Stimulated activated CD8-positive, alpha-beta memory T cell treated with anti-CD3 and anti-CD28 coated beads, Interleukin-15, amount 100 ng/mL, for 4 hours (primary cell): ENCODE measurements at regions not wholly inside any gene's neighbourhood (a gene's known extent, or its start where the extent isn't known, plus 50 kb on each side); places are given as distances from the start of the nearest gene placed in this dataset.

Experiments used
- DNase-seq, 2 donors: peaks; one replicate each; pipeline ENCODE4 v3.0.0-alpha.2; 2020; ENCODE audit warnings: low read depth in 2 of 2

GRCh38 chr22:49161002-49161850 is 666.4 kb downstream of the BRD1 start:
- no peak for DNase-seq

- DNase-seq, result no peak
These were observed 667.2 kb downstream of the BRD1 start for GRCh38 chr22:49160261-49161001.

DNA sequence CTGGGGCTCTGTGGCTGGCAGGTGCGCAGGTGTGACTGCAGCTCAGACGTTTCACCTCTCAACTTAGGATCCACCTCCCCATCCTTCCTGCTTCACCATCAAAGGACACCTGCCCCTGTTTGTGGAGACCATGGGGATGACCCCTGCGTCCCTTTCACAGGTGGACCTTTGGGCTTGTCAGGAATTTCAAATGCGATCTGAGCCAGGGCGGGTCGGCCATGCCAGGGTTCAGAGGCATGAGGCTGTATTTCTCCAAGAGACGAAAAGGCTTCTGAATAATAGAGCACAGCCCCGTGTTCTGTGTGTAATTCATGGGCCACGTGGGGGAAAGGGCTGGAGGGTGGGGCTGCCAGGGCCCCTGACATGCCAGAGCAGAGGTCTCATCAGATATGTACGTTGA is 668.0 kb downstream of the BRD1 start:
- DNase-seq, result no peak

GRCh38 chr22:49158741-49159564 is 668.7 kb downstream of the BRD1 start:
- DNase-seq, result no peak

GRCh38 chr22:49157529-49158339 is 669.9 kb downstream of the BRD1 start:
- no peak for DNase-seq

- no peak for DNase-seq
These were observed 670.9 kb downstream of the BRD1 start for GRCh38 chr22:49156662-49157285.

- DNase-seq, result no peak
These were observed 671.7 kb downstream of the BRD1 start for GRCh38 chr22:49155770-49156580.

GRCh38 chr22:49155039-49155769 is 672.5 kb downstream of the BRD1 start:
- no peak for DNase-seq

GRCh38 chr22:49154433-49154832 is 673.2 kb downstream of the BRD1 start:
- no peak for DNase-seq

DNA sequence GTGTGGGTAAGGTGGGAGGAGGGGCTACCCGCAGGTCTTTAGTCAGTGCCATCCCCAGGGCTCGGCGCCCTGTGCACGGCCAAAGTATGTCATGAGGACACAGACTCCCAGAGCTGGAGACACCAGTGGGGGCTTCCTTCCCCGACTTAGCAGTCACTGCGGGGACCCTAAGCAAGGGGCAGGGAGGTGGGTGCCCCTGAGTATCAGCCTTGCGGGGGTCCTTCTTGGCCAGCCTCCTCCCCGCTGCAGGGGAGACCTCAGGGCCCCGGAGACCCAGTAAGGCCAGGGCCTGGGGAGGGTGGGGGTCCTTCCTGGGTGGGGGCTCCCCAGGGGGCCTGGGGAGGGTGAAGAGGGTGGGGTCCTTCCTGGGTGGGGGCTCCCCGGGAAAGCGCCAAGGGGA is 673.8 kb downstream of the BRD1 start:
- DNase-seq, result no peak

- no peak for DNase-seq
These were observed 674.5 kb downstream of the BRD1 start for GRCh38 chr22:49152939-49153770.

- no peak for DNase-seq
These were observed 675.3 kb downstream of the BRD1 start for GRCh38 chr22:49152127-49152938.

DNA sequence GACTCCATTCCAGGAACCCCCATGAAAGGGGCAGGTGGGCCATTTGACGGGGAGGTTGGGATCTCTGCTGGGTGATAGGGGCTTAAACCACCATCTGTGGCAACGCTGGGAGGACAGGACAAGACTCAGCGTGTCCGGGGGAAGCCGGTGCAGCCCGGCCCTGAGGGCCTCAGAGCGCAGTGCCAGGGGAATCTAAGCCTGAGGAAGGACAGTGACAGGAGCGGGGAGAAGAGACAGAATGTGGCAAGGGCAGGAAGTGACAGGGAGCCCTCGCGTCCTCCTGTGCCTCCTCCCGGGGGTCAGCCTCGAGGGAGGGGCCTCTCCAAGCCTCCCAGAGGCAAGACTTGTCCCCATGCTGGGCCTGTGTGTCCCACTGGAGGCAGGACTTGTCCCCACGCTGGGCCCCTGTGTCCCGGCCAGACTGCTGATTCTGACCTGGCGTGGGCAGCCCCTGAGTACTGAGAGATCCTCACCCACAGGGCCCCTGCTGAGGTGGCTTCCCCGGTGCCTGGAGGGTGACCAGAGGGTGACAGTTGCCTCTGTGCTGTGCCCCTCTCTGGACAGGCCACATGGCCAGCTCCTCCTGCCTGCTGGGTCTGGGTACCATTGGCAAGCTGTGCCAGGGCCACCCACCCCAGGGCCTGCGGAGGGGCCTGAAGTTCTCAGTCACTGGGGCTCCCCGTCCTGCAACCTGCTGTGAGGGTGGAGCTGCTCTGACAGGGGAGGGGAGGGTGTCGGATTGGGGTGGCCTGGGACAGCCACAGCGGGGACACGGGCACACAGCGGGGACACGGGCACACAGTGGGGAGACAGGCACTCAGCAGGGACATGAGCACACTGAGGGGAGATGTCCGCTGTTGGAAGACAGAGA is 676.2 kb downstream of the BRD1 start:
- no peak for DNase-seq

GRCh38 chr22:49150801-49151221 is 676.9 kb downstream of the BRD1 start:
- no peak for DNase-seq

- no peak for DNase-seq
These were observed 677.7 kb downstream of the BRD1 start for GRCh38 chr22:49149721-49150608.
